ENCODE measurements at regions not wholly inside any gene's neighbourhood (a gene's known extent, or its start where the extent isn't known, plus 50 kb on each side); places are given as distances from the start of the nearest gene placed in this dataset.
"Not testable (repeated sequence)": the region's sequence is repeated elsewhere in the genome, so short reads cannot be mapped to it uniquely, and the experiment has no call there.

GRCh38 chr20:54350415-54350814 lies 125.0 kb upstream of the DOK5 start:
- WGBS (ENCODE audit: low lambda C conversion rate): 30% methylated on average over 3 of the region's 3 CpGs
- no peak for TF ChIP-seq EZH2phosphoT487 (IDR thresholded peaks at IDR 0.05; ENCODE audit: borderline replicate concordance, low read depth)
- TF ChIP-seq FOXJ3 (CRISPR knock-in tag; IDR thresholded peaks at IDR 0.05): no peak
- TF ChIP-seq ZBTB33 (IDR thresholded peaks at IDR 0.05; ENCODE audit: borderline replicate concordance, low read depth): no peak
- no peak for TF ChIP-seq TCF12 (IDR thresholded peaks at IDR 0.05)
- POLR2A ChIA-PET: no interaction called here
- Histone ChIP-seq H3K9ac (no peak overlapping the region), H3K9me3 (no peaks in the 10 kb centered on the region), H3K79me2 (ENCODE audit: insufficient read depth) (no peaks in the 10 kb centered on the region), H3K4me1 (ENCODE audit: control insufficient read depth in 1 of 2, insufficient read depth in 2 of 2, low read depth in 1 of 2, low read length in 1 of 2) (peaks cover 0 to 24% of the 10 kb centered on the region in 2 experiments; a peak in 2 of 4 replicates), H4K20me1 (ENCODE audit: insufficient read depth) (no peaks in the 10 kb centered on the region), H3K9me2 (no peaks in the 10 kb centered on the region), H3F3A (replicated peaks; ENCODE audit: insufficient read depth) (peaks cover 17% of the 10 kb centered on the region), H3K27me3 (ENCODE audit: insufficient read depth) (no peaks in the 10 kb centered on the region), H3K36me3 (replicated peaks in 1 of 2; ENCODE audit: control insufficient read depth in 1 of 2, insufficient read depth in 2 of 2, low read length in 1 of 2) (no peaks in the 10 kb centered on the region), H3K27ac (ENCODE audit: low read depth in 2 of 2, low read length in 1 of 2) (peak overlapping the region in 1 of 2 experiments; percentile 25; a peak in 2 of 4 replicates), H2AFZ (ENCODE audit: low read depth) (peak overlapping the region; percentile 56), H3K4me2 (no peak overlapping the region), H3K4me3 (ENCODE audit: low read depth in 2 of 2, low read length in 1 of 2) (no peak overlapping the region)
- DNase-seq: no peak
- CTCF ChIA-PET: no interaction called here

DNA sequence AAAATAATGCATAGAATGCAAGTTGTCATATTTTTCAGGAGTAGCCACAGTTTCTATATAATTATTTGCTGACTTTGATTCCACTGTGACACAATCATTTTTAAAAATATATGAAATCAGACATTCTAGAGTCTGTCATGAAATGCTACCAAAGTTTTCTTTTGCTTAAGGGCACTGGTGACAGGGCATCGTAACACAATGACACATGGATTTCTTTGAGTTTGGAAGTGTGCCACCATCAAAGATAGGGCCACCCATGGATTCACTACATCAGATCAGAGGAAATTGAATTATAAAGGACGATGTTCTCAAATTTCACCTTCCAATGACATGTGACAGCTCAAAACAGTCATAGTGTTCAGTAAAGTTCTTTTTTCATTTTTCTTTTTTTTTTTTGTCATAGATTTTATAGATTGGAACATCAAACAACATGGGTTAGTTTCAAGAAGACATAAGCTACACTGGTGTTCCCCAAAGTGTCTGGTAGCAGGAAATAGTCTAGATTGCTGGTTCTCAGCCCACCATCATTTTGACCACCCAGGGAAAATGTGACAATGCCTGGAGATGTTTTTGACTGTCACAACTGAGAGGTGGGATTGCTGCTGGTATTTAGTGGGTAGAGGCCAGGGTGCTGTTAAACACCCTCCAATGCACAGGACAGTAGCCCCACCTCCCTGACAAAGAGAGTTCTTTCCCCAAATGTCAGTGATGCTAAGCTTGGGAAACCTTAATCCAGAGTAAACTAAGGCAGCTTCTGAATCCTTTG lies 123.8 kb upstream of the DOK5 start:
- DNase-seq: no peak
- peaks cover 11% of the 10 kb centered on the region for H3F3A ChIP-seq (replicated peaks; ENCODE audit: insufficient read depth)
- POLR2A ChIA-PET: no interaction called here
- H3K4me2 ChIP-seq: no peak overlapping the region
- WGBS (ENCODE audit: low lambda C conversion rate): 46% methylated on average over 2 of the region's 2 CpGs
- no peaks in the 10 kb centered on the region for H3K79me2 ChIP-seq (ENCODE audit: insufficient read depth)
- H4K20me1 ChIP-seq (ENCODE audit: insufficient read depth): no peaks in the 10 kb centered on the region
- no peak overlapping the region for H3K9ac ChIP-seq
- no peaks in the 10 kb centered on the region for H3K9me3 ChIP-seq
- CTCF ChIA-PET: interaction anchor here (0.7 kb wide), 1 partner anchor 1927 kb away, joined by 3 read pairs; no protein-coding TSS in a partner anchor
- TF ChIP-seq SIN3A (IDR thresholded peaks at IDR 0.05; ENCODE audit: borderline replicate concordance, low read depth, low read length) (no peak), MXI1 (IDR thresholded peaks at IDR 0.05; ENCODE audit: low read depth, low read length) (no peak), RCOR1 (IDR thresholded peaks at IDR 0.05; ENCODE audit: low read length) (no peak), CHD2 (IDR thresholded peaks at IDR 0.05; ENCODE audit: low read length, partially characterized antibody) (no peak), FOXJ3 (CRISPR knock-in tag; IDR thresholded peaks at IDR 0.05) (no peak), EZH2phosphoT487 (IDR thresholded peaks at IDR 0.05; ENCODE audit: borderline replicate concordance, low read depth) (no peak), POLR2AphosphoS5 (IDR thresholded peaks at IDR 0.05; ENCODE audit: low read depth, low read length) (no peak), EP300 (IDR thresholded peaks at IDR 0.05; ENCODE audit: borderline replicate concordance in 1 of 2, low read depth in 1 of 2, low read length in 1 of 2) (no peak)
- no peaks in the 10 kb centered on the region for H3K27me3 ChIP-seq (ENCODE audit: insufficient read depth)
- no peaks in the 10 kb centered on the region for H3K9me2 ChIP-seq
- H3K4me1 ChIP-seq (ENCODE audit: control insufficient read depth in 1 of 2, insufficient read depth in 2 of 2, low read depth in 1 of 2, low read length in 1 of 2): peaks cover 0 to 19% of the 10 kb centered on the region in 2 experiments; a peak in 1 of 4 replicates
- H3K4me3 ChIP-seq (ENCODE audit: low read depth in 2 of 2, low read length in 1 of 2): no peak overlapping the region
- H3K27ac ChIP-seq (ENCODE audit: low read depth in 2 of 2, low read length in 1 of 2): no peak overlapping the region
- no peaks in the 10 kb centered on the region for H3K36me3 ChIP-seq (replicated peaks in 1 of 2; ENCODE audit: control insufficient read depth in 1 of 2, insufficient read depth in 2 of 2, low read length in 1 of 2)
- H2AFZ ChIP-seq (ENCODE audit: low read depth): no peak overlapping the region

DNA sequence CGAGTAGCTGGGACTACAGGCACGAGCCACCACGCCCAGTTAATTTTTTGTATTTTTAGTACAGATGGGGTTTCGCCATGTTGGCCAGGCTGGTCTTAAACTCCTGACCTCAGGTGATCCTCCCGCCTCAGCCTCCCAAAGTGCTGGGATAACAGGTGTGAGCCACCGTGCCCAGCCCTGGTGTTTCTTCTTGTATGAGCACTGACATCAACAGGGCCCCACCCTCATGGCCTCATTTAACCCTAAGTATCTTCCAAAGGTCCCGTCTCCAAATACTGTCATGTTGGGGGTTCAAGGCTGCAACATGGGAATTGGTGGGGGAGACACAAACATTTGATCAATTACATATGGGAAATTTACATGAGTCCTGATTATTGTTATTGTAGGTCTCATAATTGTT lies 122.9 kb upstream of the DOK5 start:
- H3K4me3 ChIP-seq (ENCODE audit: low read depth in 2 of 2, low read length in 1 of 2); H3K27ac ChIP-seq (ENCODE audit: low read depth in 2 of 2, low read length in 1 of 2); H3K36me3 ChIP-seq (replicated peaks in 1 of 2; ENCODE audit: control insufficient read depth in 1 of 2, insufficient read depth in 2 of 2, low read length in 1 of 2); CTCF ChIA-PET; DNase-seq; H3K27me3 ChIP-seq (ENCODE audit: insufficient read depth); H3K9ac ChIP-seq; H4K20me1 ChIP-seq (ENCODE audit: insufficient read depth); H3F3A ChIP-seq (replicated peaks; ENCODE audit: insufficient read depth); H2AFZ ChIP-seq (ENCODE audit: low read depth); H3K9me2 ChIP-seq; H3K9me3 ChIP-seq; H3K4me2 ChIP-seq; H3K79me2 ChIP-seq (ENCODE audit: insufficient read depth); POLR2A ChIA-PET: not testable (repeated sequence)
- H3K4me1 ChIP-seq (ENCODE audit: control insufficient read depth in 1 of 2, insufficient read depth in 2 of 2, low read depth in 1 of 2, low read length in 1 of 2): peaks cover 0 to 17% of the 10 kb centered on the region in 2 experiments; a peak in 2 of 4 replicates
- WGBS (ENCODE audit: low lambda C conversion rate): 54% methylated on average over 7 of the region's 7 CpGs

Data from SK-N-SH (cell line).